Stomach (tissue), 8 donors: ENCODE measurements at regions not wholly inside any gene's neighbourhood (a gene's known extent, or its start where the extent isn't known, plus 50 kb on each side); places are given as distances from the start of the nearest gene placed in this dataset.

Experiments
- DNase-seq, 2 donors: peaks; one replicate each; pipeline versions ENCODE4 v3.0.0 to v3.0.0-alpha.2; 2013 to 2019
- H3K27ac ChIP-seq, 5 donors: fragments of 200-600 bp in 4 of 5; sonication (generic) in 4 of 5; one replicate each; pipeline ENCODE4 v1.5.1; 2013 to 2019; ENCODE audit warnings: mild to moderate bottlenecking in 1 of 5, moderate library complexity in 1 of 5
- H3K27me3 ChIP-seq, 3 donors: fragments of 200-600 bp; sonication (generic); one replicate each; pipeline ENCODE4 v1.5.1; 2017 to 2019; ENCODE audit warnings: mixed run types in 1 of 3
- H3K36me3 ChIP-seq, 4 donors: fragments of 200-600 bp; sonication (generic); 1 replicate in 3 of 4; 2 replicates in 1 of 4; pipeline ENCODE4 v1.5.1; 2016 to 2019
- H3K4me1 ChIP-seq, 4 donors: fragments of 200-600 bp; sonication (generic); one replicate each; pipeline ENCODE4 v1.5.1; 2016 to 2019
- H3K4me3 ChIP-seq, 4 donors: fragments of 200-600 bp; sonication (generic) in 3 of 4; one replicate each; pipeline ENCODE4 v1.5.1; 2016 to 2019; ENCODE audit warnings: mild to moderate bottlenecking in 1 of 4
- H3K9me3 ChIP-seq, 4 donors: fragments of 200-600 bp; sonication (generic); one replicate each; pipeline ENCODE4 v1.5.1; 2016 to 2019
- EP300 ChIP-seq: sonication (generic); formaldehyde crosslinking; IDR thresholded peaks from one replicate; pipeline ENCODE4 v1.6.1; 2017; ENCODE audit warnings: antibody characterized with exemption
- POLR2A ChIP-seq, 4 donors: fragments of 450-650 bp; IDR thresholded peaks; one replicate each; pipeline ENCODE4 v1.6.1; 2016; ENCODE audit warnings: antibody characterized with exemption in 4 of 4, control low read depth in 2 of 4, mild to moderate bottlenecking in 1 of 4, moderate library complexity in 1 of 4
- POLR2AphosphoS5 ChIP-seq, 3 donors: sonication (generic); formaldehyde crosslinking; IDR thresholded peaks; one replicate each; pipeline ENCODE4 v1.6.1; 2016; ENCODE audit warnings: antibody characterized with exemption in 3 of 3
- WGBS, 5 donors: extraction: QIAGEN DNeasy Blood & Tissue Kit in 3 of 5; methylation state at CpG; one replicate each; pipeline versions ENCODE4 v1.1.5 to v1.1.7; 2013 to 2018; 5-methylcytosine and 5-hydroxymethylcytosine counted together
- intact Hi-C: fragments of 100-400 bp; cut with DNase I; formaldehyde crosslinking; loops from one replicate; pipeline ENCODE4 v1.15.1; 2023; ENCODE audit warnings: low total_unique reads
- TF ChIP-seq, protein P1 (sequence below), 7 experiments: fragments of 450-650 bp in 4 of 7; fragments of 200-600 bp in 3 of 7; sonication (generic) in 3 of 7; IDR thresholded peaks; one replicate each; pipeline ENCODE4 v1.5.1; 2016 to 2019; ENCODE audit warnings: antibody characterized with exemption in 7 of 7, control low read depth in 2 of 7, mild to moderate bottlenecking in 1 of 7
- donor health status: healthy with polysubstance abuse.
- donor health status: Bipolar disorder and iron deficiency.
- donor health status: healthy.

DNA sequence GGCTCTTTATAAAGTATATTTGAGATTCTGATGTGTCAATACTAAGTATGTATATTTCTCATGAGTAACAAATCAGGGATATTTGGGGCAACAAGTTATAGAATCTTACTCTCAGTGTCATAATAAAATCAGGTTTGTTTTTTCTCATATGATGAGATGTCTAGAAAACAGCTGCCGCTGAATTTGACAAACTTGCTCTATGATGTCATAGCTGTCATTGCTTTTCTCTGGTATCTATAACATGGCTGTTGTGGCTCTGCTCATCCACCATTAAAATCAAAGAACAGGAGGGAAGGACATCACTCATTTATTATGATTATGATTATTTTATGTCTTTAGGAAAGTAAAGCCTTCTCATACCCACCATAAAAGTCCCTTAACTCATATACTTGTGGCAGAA lies 417.2 kb upstream of the LRRTM4 start:
- Histone ChIP-seq H3K4me3 (no peak overlapping the region), H3K27ac (no peak overlapping the region), H3K4me1 (no peaks in the 10 kb centered on the region), H3K9me3 (peaks cover 0 to 6% (median 0%) of the 10 kb centered on the region in 4 donors), H3K36me3 (no peaks in the 10 kb centered on the region), H3K27me3 (no peaks in the 10 kb centered on the region)
- intact Hi-C loops = no loop called here
- no peak for DNase-seq
- 83 to 89% (median 88%) methylated on average over 1 of the region's 1 CpG for WGBS, 5 donors
- TF ChIP-seq EP300 (no peak), POLR2A (IDR thresholded peaks at IDR 0.05) (no peak), POLR2AphosphoS5 (IDR thresholded peaks at IDR 0.05) (no peak)
- TF ChIP-seq, protein P1, sequence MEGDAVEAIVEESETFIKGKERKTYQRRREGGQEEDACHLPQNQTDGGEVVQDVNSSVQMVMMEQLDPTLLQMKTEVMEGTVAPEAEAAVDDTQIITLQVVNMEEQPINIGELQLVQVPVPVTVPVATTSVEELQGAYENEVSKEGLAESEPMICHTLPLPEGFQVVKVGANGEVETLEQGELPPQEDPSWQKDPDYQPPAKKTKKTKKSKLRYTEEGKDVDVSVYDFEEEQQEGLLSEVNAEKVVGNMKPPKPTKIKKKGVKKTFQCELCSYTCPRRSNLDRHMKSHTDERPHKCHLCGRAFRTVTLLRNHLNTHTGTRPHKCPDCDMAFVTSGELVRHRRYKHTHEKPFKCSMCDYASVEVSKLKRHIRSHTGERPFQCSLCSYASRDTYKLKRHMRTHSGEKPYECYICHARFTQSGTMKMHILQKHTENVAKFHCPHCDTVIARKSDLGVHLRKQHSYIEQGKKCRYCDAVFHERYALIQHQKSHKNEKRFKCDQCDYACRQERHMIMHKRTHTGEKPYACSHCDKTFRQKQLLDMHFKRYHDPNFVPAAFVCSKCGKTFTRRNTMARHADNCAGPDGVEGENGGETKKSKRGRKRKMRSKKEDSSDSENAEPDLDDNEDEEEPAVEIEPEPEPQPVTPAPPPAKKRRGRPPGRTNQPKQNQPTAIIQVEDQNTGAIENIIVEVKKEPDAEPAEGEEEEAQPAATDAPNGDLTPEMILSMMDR (IDR thresholded peaks at IDR 0.05) = no peak

DNA sequence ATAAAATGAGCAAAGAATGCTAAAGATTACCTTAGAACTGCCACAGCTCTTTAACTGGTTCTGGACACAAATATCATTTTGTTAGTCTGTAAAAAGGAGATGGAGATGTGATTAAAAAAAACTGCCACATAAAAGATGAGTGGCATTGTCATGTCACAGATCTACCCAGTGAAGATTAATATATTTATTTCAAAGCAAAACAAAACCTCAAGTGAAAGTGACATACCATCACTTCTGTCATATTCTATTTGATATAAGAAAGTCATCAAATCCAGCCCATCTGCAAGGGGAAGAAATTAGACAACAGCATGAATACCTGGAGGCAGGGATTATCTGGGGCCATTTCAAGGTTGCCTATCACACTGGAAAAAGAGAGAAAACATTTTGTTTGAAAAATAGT lies 417.6 kb upstream of the LRRTM4 start:
- intact Hi-C loops = no loop called here
- Histone ChIP-seq H3K4me3 (no peak overlapping the region), H3K4me1 (no peaks in the 10 kb centered on the region), H3K9me3 (peaks cover 0 to 6% (median 0%) of the 10 kb centered on the region in 4 donors), H3K36me3 (no peaks in the 10 kb centered on the region), H3K27me3 (no peaks in the 10 kb centered on the region), H3K27ac (no peak overlapping the region)
- TF ChIP-seq POLR2A (IDR thresholded peaks at IDR 0.05) (no peak), POLR2AphosphoS5 (IDR thresholded peaks at IDR 0.05) (no peak), EP300 (no peak)
- TF ChIP-seq, protein P1 (IDR thresholded peaks at IDR 0.05) = no peak
- no peak for DNase-seq

DNA sequence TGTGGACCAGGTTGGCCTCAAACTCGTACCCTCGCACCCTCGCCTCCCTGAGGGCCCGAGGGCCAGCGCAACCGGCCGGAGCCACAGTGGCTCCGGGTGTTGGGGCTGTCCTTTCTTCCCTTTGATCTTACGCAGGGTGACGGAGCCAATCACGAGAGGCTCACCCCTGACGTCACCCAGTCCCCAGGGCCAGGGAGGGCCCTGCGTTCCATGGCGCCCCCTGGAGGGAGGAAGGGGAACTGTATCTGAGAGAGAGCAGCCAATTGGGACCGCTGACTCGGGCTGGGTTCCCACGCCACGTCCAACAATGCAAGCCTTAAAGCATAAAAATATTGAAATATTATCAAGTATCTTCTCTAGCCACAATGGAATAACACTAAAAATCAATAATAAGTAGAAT lies 432.8 kb upstream of the LRRTM4 start:
- Histone ChIP-seq H3K27ac (no peak overlapping the region), H3K36me3 (no peaks in the 10 kb centered on the region), H3K27me3 (no peaks in the 10 kb centered on the region), H3K9me3 (no peaks in the 10 kb centered on the region), H3K4me3 (no peak overlapping the region), H3K4me1 (no peaks in the 10 kb centered on the region)
- TF ChIP-seq, protein P1 (IDR thresholded peaks at IDR 0.05) = no peak
- TF ChIP-seq POLR2AphosphoS5 (IDR thresholded peaks at IDR 0.05) = no peak
- TF ChIP-seq POLR2A (IDR thresholded peaks at IDR 0.05) = no peak
- no peak for TF ChIP-seq EP300
- intact Hi-C loops = no loop called here
- 87 to 93% (median 91%) methylated on average over 18 of the region's 18 CpGs for WGBS, 5 donors
- no peak for DNase-seq

DNA sequence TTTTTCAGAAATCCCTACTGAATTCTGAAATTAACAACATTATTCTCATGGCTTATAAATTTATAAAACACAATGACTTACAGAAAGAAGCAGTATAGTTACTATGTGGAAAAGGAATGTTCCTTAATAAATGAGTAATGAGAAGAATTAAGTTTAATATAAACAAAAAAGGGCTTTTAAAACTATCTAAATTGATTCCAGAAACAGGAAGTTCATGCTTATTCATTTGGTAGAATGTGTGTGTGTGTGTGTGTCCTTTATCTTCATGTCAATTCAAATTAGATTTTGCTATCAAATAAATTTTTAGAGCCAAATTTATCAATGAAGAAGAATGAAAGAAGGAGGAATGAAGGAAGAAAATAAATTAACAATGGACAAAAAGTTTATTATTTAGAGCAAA lies 440.8 kb upstream of the LRRTM4 start:
- intact Hi-C loops = no loop called here
- DNase-seq = no peak
- no peak for TF ChIP-seq EP300
- no peak for TF ChIP-seq POLR2AphosphoS5 (IDR thresholded peaks at IDR 0.05)
- TF ChIP-seq POLR2A (IDR thresholded peaks at IDR 0.05) = no peak
- TF ChIP-seq, protein P1 (IDR thresholded peaks at IDR 0.05) = no peak
- H3K9me3 ChIP-seq = peaks cover 0 to 4% (median 0%) of the 10 kb centered on the region in 4 donors
- no peaks in the 10 kb centered on the region for H3K4me1 ChIP-seq
- H3K27ac ChIP-seq = no peak overlapping the region
- H3K36me3 ChIP-seq = no peaks in the 10 kb centered on the region
- no peak overlapping the region for H3K4me3 ChIP-seq
- H3K27me3 ChIP-seq = no peaks in the 10 kb centered on the region
